HepG2 (cell line): ENCODE measurements at regions not wholly inside any gene's neighbourhood (a gene's known extent, or its start where the extent isn't known, plus 50 kb on each side); places are given as distances from the start of the nearest gene placed in this dataset.

Experiments
- ARHGAP35 ChIP-seq: sonication (generic); formaldehyde crosslinking; IDR thresholded peaks from 2 replicates; pipeline ENCODE4 v1.9.0; 2022; ENCODE audit warnings: mild to moderate bottlenecking, inconsistent platforms, moderate library complexity, missing genetic modification reagents, borderline replicate concordance
- ARNT ChIP-seq: fragments of 450-650 bp; IDR thresholded peaks from 2 replicates; pipeline ENCODE4 v1.6.1; 2017
- ASH2L ChIP-seq: fragments of 300-600, 200-600 bp; sonication (generic); IDR thresholded peaks from 2 replicates; pipeline ENCODE4 v1.7.0; 2017; ENCODE audit warnings: low read depth, mild to moderate bottlenecking, moderate library complexity, mixed read lengths, low read length; ENCODE audit not compliant: insufficient read length
- EEA1 ChIP-seq: sonication (generic); formaldehyde crosslinking; IDR thresholded peaks from 2 replicates; pipeline ENCODE4 v1.5.1; 2020; ENCODE audit warnings: mild to moderate bottlenecking, missing genetic modification reagents, borderline replicate concordance
- FOXC1 ChIP-seq: sonication (generic); formaldehyde crosslinking; IDR thresholded peaks from 2 replicates; pipeline ENCODE4 v1.8.0; 2022; ENCODE audit warnings: mild to moderate bottlenecking, missing genetic modification reagents, borderline replicate concordance
- GABPA ChIP-seq, 2 experiments: IDR thresholded peaks; 2 replicates each; pipeline ENCODE4 v1.6.1; 2011 to 2016; ENCODE audit warnings: low read depth in 2 of 2, low read length in 1 of 2, missing biosample characterization in 1 of 2, missing genetic modification characterization in 1 of 2
- HNRNPLL ChIP-seq: fragments of 200-400 bp; formaldehyde crosslinking; IDR thresholded peaks from 2 replicates; pipeline ENCODE4 v1.6.1; 2017; ENCODE audit warnings: mild to moderate bottlenecking, low read depth, low read length; ENCODE audit not compliant: poor library complexity, severe bottlenecking
- JDP2 ChIP-seq: sonication (generic); formaldehyde crosslinking; IDR thresholded peaks from 2 replicates; pipeline ENCODE4 v1.8.1; 2022; ENCODE audit warnings: missing genetic modification reagents, borderline replicate concordance
- MATR3 ChIP-seq: sonication (generic); formaldehyde crosslinking; IDR thresholded peaks from 2 replicates; pipeline ENCODE4 v1.4.0; 2020; ENCODE audit warnings: missing genetic modification reagents
- MXD4 ChIP-seq: IDR thresholded peaks from 2 replicates; pipeline ENCODE4 v1.6.1; 2016; ENCODE audit warnings: mild to moderate bottlenecking, missing biosample characterization, missing genetic modification reagents
- POLR2A ChIP-seq, 2 experiments: IDR thresholded peaks; 2 replicates each; pipeline ENCODE4 v1.6.1; 2011; ENCODE audit warnings: low read depth in 2 of 2, low read length in 2 of 2, mild to moderate bottlenecking in 1 of 2, moderate library complexity in 1 of 2; ENCODE audit not compliant: insufficient read depth in 1 of 2
- SKI ChIP-seq: fragments of 450-650 bp; IDR thresholded peaks from one replicate; pipeline ENCODE4 v1.6.1; 2018; ENCODE audit warnings: mild to moderate bottlenecking; ENCODE audit not compliant: partially characterized antibody
- SNRNP70 ChIP-seq: fragments of 200-400 bp; formaldehyde crosslinking; IDR thresholded peaks from 2 replicates; pipeline ENCODE4 v1.6.1; 2017; ENCODE audit warnings: mild to moderate bottlenecking, low read depth, low read length, moderate library complexity
- WIZ ChIP-seq: sonication (generic); formaldehyde crosslinking; IDR thresholded peaks from 2 replicates; pipeline ENCODE4 v1.5.1; 2020; ENCODE audit warnings: mild to moderate bottlenecking, missing genetic modification reagents
- ZBTB1 ChIP-seq: sonication (generic); formaldehyde crosslinking; IDR thresholded peaks from 2 replicates; pipeline ENCODE4 v1.4.0; 2020; ENCODE audit warnings: missing genetic modification reagents, borderline replicate concordance
- ZFP90 ChIP-seq: sonication (generic); formaldehyde crosslinking; IDR thresholded peaks from 2 replicates; pipeline ENCODE4 v1.8.0; 2022; ENCODE audit warnings: missing genetic modification reagents, mild to moderate bottlenecking, inconsistent platforms, borderline replicate concordance
- ZNF138 ChIP-seq: sonication (generic); formaldehyde crosslinking; IDR thresholded peaks from 2 replicates; pipeline ENCODE4 v1.5.0; 2020; ENCODE audit warnings: mild to moderate bottlenecking, low read depth, missing genetic modification reagents
- ZSCAN29 ChIP-seq: sonication (generic); formaldehyde crosslinking; conservative IDR thresholded peaks from 2 replicates; pipeline ENCODE4 v1.4.0; 2020; ENCODE audit warnings: mild to moderate bottlenecking, missing genetic modification reagents
- TF ChIP-seq, protein P1 (sequence below): sonication (generic); formaldehyde crosslinking; IDR thresholded peaks from 2 replicates; pipeline ENCODE4 v1.4.0; 2020; ENCODE audit warnings: missing genetic modification reagents
- TF ChIP-seq, protein P2 (sequence below): sonication (generic); formaldehyde crosslinking; IDR thresholded peaks from 2 replicates; pipeline ENCODE4 v1.4.0; 2020; ENCODE audit warnings: missing genetic modification reagents, borderline replicate concordance
- TF ChIP-seq, protein P3 (sequence below): IDR thresholded peaks from 2 replicates; pipeline ENCODE4 v1.6.1; 2018; ENCODE audit warnings: missing genetic modification reagents

DNA sequence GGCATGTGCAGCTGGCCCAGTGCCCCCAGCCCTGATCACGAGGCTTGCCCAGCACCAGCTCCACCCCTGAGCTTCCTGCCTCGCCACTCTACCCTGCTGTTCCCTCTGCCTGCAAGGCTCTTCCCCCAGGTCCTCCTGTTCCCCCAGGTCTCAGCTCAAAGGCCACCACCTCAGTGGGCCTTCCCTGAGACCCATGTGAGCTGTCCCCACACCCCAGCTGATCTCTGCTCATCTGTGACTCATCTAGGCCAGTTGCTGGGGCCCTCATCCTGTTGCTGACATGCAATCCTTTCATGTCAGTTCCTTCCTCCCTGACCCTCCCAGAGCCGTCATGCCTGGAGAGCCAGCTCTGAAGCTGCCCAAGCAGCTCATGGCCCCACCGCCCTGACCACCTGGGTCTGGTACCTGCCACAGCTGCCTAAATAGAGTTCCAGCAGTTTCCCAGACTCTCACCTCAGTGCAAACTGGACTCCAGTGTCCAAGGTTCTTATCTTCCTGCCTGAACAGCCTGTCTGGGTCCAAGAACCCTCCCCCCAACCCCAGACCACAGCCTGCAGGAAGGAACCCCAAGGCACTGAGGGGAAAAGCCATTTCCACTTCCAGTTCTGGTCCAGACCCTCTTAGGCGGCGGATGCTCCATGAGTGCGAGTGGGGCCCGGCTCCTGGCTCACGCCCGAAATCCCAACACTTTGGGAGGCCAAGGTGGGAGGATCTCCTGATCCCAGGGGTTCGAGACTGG lies 116.6 kb upstream of the IQSEC1 start (continued):
- TF ChIP-seq MXD4 (CRISPR knock-in tag) (peak; percentile 53; the same call in 1 of the 2 replicates), JDP2 (no peak), ASH2L (no peak), ARNT (no peak), ZSCAN29 (CRISPR knock-in tag) (no peak; the same call in 1 of the 2 replicates), WIZ (CRISPR knock-in tag) (no peak), ZBTB1 (no peak), MATR3 (CRISPR knock-in tag) (no peak), FOXC1 (CRISPR knock-in tag) (no peak), GABPA (IDR thresholded peaks at IDR 0.05; ENCODE audit: low read depth, low read length) (peak; percentile 10; the same call in 1 of the 2 replicates), GABPA (CRISPR knock-in tag; IDR thresholded peaks at IDR 0.05; ENCODE audit: low read depth) (no peak), POLR2A (IDR thresholded peaks at IDR 0.05; ENCODE audit: insufficient read depth in 1 of 2, low read depth in 2 of 2, low read length in 2 of 2) (no peak), SKI (no peak), ZNF138 (CRISPR knock-in tag) (no peak), EEA1 (CRISPR knock-in tag) (no peak), ZFP90 (no peak), ARHGAP35 (CRISPR knock-in tag) (no peak), HNRNPLL (no peak), SNRNP70 (no peak)
- TF ChIP-seq, protein P1, sequence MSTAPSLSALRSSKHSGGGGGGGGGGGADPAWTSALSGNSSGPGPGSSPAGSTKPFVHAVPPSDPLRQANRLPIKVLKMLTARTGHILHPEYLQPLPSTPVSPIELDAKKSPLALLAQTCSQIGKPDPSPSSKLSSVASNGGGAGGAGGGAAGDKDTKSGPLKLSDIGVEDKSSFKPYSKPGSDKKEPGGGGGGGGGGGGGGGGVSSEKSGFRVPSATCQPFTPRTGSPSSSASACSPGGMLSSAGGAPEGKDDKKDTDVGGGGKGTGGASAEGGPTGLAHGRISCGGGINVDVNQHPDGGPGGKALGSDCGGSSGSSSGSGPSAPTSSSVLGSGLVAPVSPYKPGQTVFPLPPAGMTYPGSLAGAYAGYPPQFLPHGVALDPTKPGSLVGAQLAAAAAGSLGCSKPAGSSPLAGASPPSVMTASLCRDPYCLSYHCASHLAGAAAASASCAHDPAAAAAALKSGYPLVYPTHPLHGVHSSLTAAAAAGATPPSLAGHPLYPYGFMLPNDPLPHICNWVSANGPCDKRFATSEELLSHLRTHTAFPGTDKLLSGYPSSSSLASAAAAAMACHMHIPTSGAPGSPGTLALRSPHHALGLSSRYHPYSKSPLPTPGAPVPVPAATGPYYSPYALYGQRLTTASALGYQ (CRISPR knock-in tag): peak; percentile 48; the same call in 1 of the 2 replicates
- TF ChIP-seq, protein P2, sequence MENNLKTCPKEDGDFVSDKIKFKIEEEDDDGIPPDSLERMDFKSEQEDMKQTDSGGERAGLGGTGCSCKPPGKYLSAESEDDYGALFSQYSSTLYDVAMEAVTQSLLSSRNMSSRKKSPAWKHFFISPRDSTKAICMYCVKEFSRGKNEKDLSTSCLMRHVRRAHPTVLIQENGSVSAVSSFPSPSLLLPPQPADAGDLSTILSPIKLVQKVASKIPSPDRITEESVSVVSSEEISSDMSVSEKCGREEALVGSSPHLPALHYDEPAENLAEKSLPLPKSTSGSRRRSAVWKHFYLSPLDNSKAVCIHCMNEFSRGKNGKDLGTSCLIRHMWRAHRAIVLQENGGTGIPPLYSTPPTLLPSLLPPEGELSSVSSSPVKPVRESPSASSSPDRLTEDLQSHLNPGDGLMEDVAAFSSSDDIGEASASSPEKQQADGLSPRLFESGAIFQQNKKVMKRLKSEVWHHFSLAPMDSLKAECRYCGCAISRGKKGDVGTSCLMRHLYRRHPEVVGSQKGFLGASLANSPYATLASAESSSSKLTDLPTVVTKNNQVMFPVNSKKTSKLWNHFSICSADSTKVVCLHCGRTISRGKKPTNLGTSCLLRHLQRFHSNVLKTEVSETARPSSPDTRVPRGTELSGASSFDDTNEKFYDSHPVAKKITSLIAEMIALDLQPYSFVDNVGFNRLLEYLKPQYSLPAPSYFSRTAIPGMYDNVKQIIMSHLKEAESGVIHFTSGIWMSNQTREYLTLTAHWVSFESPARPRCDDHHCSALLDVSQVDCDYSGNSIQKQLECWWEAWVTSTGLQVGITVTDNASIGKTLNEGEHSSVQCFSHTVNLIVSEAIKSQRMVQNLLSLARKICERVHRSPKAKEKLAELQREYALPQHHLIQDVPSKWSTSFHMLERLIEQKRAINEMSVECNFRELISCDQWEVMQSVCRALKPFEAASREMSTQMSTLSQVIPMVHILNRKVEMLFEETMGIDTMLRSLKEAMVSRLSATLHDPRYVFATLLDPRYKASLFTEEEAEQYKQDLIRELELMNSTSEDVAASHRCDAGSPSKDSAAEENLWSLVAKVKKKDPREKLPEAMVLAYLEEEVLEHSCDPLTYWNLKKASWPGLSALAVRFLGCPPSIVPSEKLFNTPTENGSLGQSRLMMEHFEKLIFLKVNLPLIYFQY (CRISPR knock-in tag): peak; percentile 24; the same call in 1 of the 2 replicates
- TF ChIP-seq, protein P3, sequence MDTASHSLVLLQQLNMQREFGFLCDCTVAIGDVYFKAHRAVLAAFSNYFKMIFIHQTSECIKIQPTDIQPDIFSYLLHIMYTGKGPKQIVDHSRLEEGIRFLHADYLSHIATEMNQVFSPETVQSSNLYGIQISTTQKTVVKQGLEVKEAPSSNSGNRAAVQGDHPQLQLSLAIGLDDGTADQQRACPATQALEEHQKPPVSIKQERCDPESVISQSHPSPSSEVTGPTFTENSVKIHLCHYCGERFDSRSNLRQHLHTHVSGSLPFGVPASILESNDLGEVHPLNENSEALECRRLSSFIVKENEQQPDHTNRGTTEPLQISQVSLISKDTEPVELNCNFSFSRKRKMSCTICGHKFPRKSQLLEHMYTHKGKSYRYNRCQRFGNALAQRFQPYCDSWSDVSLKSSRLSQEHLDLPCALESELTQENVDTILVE (CRISPR knock-in tag): no peak
